Activated CD8-positive, alpha-beta memory T cell treated with anti-CD3 and anti-CD28 coated beads, Interleukin-2, amount 10 ng/mL, durations not matched to agents 7 days and 5 days (primary cell): ENCODE measurements at regions not wholly inside any gene's neighbourhood (a gene's known extent, or its start where the extent isn't known, plus 50 kb on each side); places are given as distances from the start of the nearest gene placed in this dataset.

Experiments
- ATAC-seq: fragments of 150-1000 bp; cut with Tn5 transposase; one replicate; pipeline ENCODE4 v1.10.0; 2021; ENCODE audit warnings: moderate library complexity
- CTCF ChIA-PET: fragments of 350-600 bp; sonication (Branson Sonifier 250); formaldehyde crosslinking; loops from one replicate; lab custom pipeline; 2021; ENCODE audit warnings: antibody characterized with exemption; lab: Charles Lee
- DNase-seq: peaks from one replicate; pipeline ENCODE4 v3.0.0-alpha.2; 2020
- H3K27ac Mint-ChIP-seq: one replicate; pipeline ENCODE4 v1.8.0; 2021; ENCODE audit warnings: mild to moderate bottlenecking, mixed read lengths
- H3K27me3 Mint-ChIP-seq: one replicate; pipeline ENCODE4 v1.8.0; 2021; ENCODE audit warnings: mixed read lengths
- H3K36me3 Mint-ChIP-seq: one replicate; pipeline ENCODE4 v1.8.0; 2021; ENCODE audit warnings: mild to moderate bottlenecking, mixed read lengths
- H3K4me1 Mint-ChIP-seq: one replicate; pipeline ENCODE4 v1.8.0; 2021; ENCODE audit warnings: mixed read lengths
- H3K4me3 Mint-ChIP-seq: one replicate; pipeline ENCODE4 v1.8.0; 2021; ENCODE audit warnings: mild to moderate bottlenecking, moderate library complexity, mixed read lengths
- H3K9me3 Mint-ChIP-seq: one replicate; pipeline ENCODE4 v1.8.0; 2022; ENCODE audit warnings: low read depth, mixed read lengths

GRCh38 chr13:58093394-58093793, 461.9 kb downstream of the PCDH17 start:
- Mint-ChIP-seq H3K9me3 (peaks cover 2% of the 10 kb centered on the region), H3K36me3 (no peaks in the 10 kb centered on the region), H3K27ac (no peak overlapping the region), H3K4me1 (no peaks in the 10 kb centered on the region), H3K4me3 (no peak overlapping the region), H3K27me3 (no peaks in the 10 kb centered on the region)
- DNase-seq (no peak), ATAC-seq (no peak)
- CTCF ChIA-PET, result no interaction called here

GRCh38 chr13:58097831-58098230, 466.3 kb downstream of the PCDH17 start:
- DNase-seq (no peak), ATAC-seq (no peak)
- CTCF ChIA-PET, result no interaction called here
- H3K27ac Mint-ChIP-seq, result no peak overlapping the region
- no peaks in the 10 kb centered on the region for H3K4me1 Mint-ChIP-seq
- H3K9me3 Mint-ChIP-seq, result peaks cover 2% of the 10 kb centered on the region
- H3K36me3 Mint-ChIP-seq, result no peaks in the 10 kb centered on the region
- H3K4me3 Mint-ChIP-seq, result no peak overlapping the region
- no peaks in the 10 kb centered on the region for H3K27me3 Mint-ChIP-seq

- peaks cover 7% of the 10 kb centered on the region for H3K9me3 Mint-ChIP-seq
- H3K36me3 Mint-ChIP-seq, result no peaks in the 10 kb centered on the region
- ATAC-seq (no peak), DNase-seq (no peak)
- no peaks in the 10 kb centered on the region for H3K27me3 Mint-ChIP-seq
- H3K4me1 Mint-ChIP-seq, result no peaks in the 10 kb centered on the region
- no peak overlapping the region for H3K4me3 Mint-ChIP-seq
- CTCF ChIA-PET, result no interaction called here
- no peak overlapping the region for H3K27ac Mint-ChIP-seq
Observed at GRCh38 chr13:58119351-58119750, 487.8 kb downstream of the PCDH17 start.

GRCh38 chr13:58119804-58120203, 488.3 kb downstream of the PCDH17 start:
- no peaks in the 10 kb centered on the region for H3K27me3 Mint-ChIP-seq
- H3K9me3 Mint-ChIP-seq, result peaks cover 7% of the 10 kb centered on the region
- DNase-seq (no peak), ATAC-seq (no peak)
- no peaks in the 10 kb centered on the region for H3K36me3 Mint-ChIP-seq
- H3K27ac Mint-ChIP-seq, result no peak overlapping the region
- H3K4me3 Mint-ChIP-seq, result no peak overlapping the region
- no peaks in the 10 kb centered on the region for H3K4me1 Mint-ChIP-seq
- CTCF ChIA-PET, result no interaction called here

GRCh38 chr13:58126496-58126895, 495.0 kb downstream of the PCDH17 start:
- Mint-ChIP-seq H3K4me3 (no peak overlapping the region), H3K27ac (no peak overlapping the region), H3K27me3 (no peaks in the 10 kb centered on the region), H3K4me1 (no peaks in the 10 kb centered on the region), H3K9me3 (peaks cover 18% of the 10 kb centered on the region), H3K36me3 (peaks cover 2% of the 10 kb centered on the region)
- DNase-seq (no peak), ATAC-seq (no peak)
- CTCF ChIA-PET, result no interaction called here

GRCh38 chr13:58134012-58134411, 502.5 kb downstream of the PCDH17 start:
- peaks cover 2% of the 10 kb centered on the region for H3K36me3 Mint-ChIP-seq
- peaks cover 19% of the 10 kb centered on the region for H3K9me3 Mint-ChIP-seq
- CTCF ChIA-PET, result no interaction called here
- no peak overlapping the region for H3K27ac Mint-ChIP-seq
- no peak overlapping the region for H3K4me3 Mint-ChIP-seq
- H3K4me1 Mint-ChIP-seq, result no peaks in the 10 kb centered on the region
- H3K27me3 Mint-ChIP-seq, result no peaks in the 10 kb centered on the region
- ATAC-seq (no peak), DNase-seq (no peak)

GRCh38 chr13:58134525-58134924, 503.0 kb downstream of the PCDH17 start:
- no peaks in the 10 kb centered on the region for H3K4me1 Mint-ChIP-seq
- no peak for DNase-seq
- H3K4me3 Mint-ChIP-seq, result no peak overlapping the region
- peaks cover 19% of the 10 kb centered on the region for H3K9me3 Mint-ChIP-seq
- CTCF ChIA-PET, result no interaction called here
- peaks cover 2% of the 10 kb centered on the region for H3K36me3 Mint-ChIP-seq
- no peak overlapping the region for H3K27ac Mint-ChIP-seq
- H3K27me3 Mint-ChIP-seq, result no peaks in the 10 kb centered on the region
- no peak for ATAC-seq

- Mint-ChIP-seq H3K36me3 (no peaks in the 10 kb centered on the region), H3K4me1 (no peaks in the 10 kb centered on the region), H3K27ac (no peak overlapping the region), H3K4me3 (no peak overlapping the region), H3K27me3 (no peaks in the 10 kb centered on the region), H3K9me3 (peaks cover 8% of the 10 kb centered on the region)
- CTCF ChIA-PET, result no interaction called here
- ATAC-seq (no peak), DNase-seq (no peak)
Observed at GRCh38 chr13:58142952-58143351, 511.4 kb downstream of the PCDH17 start.

GRCh38 chr13:58144616-58145015, 513.1 kb downstream of the PCDH17 start:
- no peaks in the 10 kb centered on the region for H3K36me3 Mint-ChIP-seq
- no peak overlapping the region for H3K27ac Mint-ChIP-seq
- H3K9me3 Mint-ChIP-seq, result peaks cover 8% of the 10 kb centered on the region
- H3K4me3 Mint-ChIP-seq, result no peak overlapping the region
- no peak for ATAC-seq
- CTCF ChIA-PET, result no interaction called here
- H3K4me1 Mint-ChIP-seq, result no peaks in the 10 kb centered on the region
- no peaks in the 10 kb centered on the region for H3K27me3 Mint-ChIP-seq
- DNase-seq, result no peak

- peaks cover 3% of the 10 kb centered on the region for H3K9me3 Mint-ChIP-seq
- H3K27me3 Mint-ChIP-seq, result no peaks in the 10 kb centered on the region
- DNase-seq (no peak), ATAC-seq (no peak)
- no peaks in the 10 kb centered on the region for H3K4me1 Mint-ChIP-seq
- H3K27ac Mint-ChIP-seq, result no peak overlapping the region
- no peaks in the 10 kb centered on the region for H3K36me3 Mint-ChIP-seq
- CTCF ChIA-PET, result no interaction called here
- H3K4me3 Mint-ChIP-seq, result no peak overlapping the region
Observed at GRCh38 chr13:58151452-58151851, 519.9 kb downstream of the PCDH17 start.

GRCh38 chr13:58160980-58161379, 529.4 kb downstream of the PCDH17 start:
- Mint-ChIP-seq H3K27ac (no peak overlapping the region), H3K4me3 (no peak overlapping the region), H3K36me3 (no peaks in the 10 kb centered on the region), H3K4me1 (no peaks in the 10 kb centered on the region), H3K9me3 (peaks cover 1% of the 10 kb centered on the region), H3K27me3 (no peaks in the 10 kb centered on the region)
- DNase-seq (no peak), ATAC-seq (no peak)
- CTCF ChIA-PET, result no interaction called here

- Mint-ChIP-seq H3K4me3 (no peak overlapping the region), H3K4me1 (no peaks in the 10 kb centered on the region), H3K9me3 (peaks cover 7% of the 10 kb centered on the region), H3K36me3 (no peaks in the 10 kb centered on the region), H3K27ac (no peak overlapping the region), H3K27me3 (no peaks in the 10 kb centered on the region)
- ATAC-seq (no peak), DNase-seq (no peak)
- CTCF ChIA-PET, result no interaction called here
Observed at GRCh38 chr13:58165617-58166016, 534.1 kb downstream of the PCDH17 start.

GRCh38 chr13:58181111-58181510, 549.6 kb downstream of the PCDH17 start:
- DNase-seq (no peak), ATAC-seq (no peak)
- Mint-ChIP-seq H3K36me3 (no peaks in the 10 kb centered on the region), H3K4me3 (no peak overlapping the region), H3K9me3 (peaks cover 14% of the 10 kb centered on the region), H3K27ac (no peak overlapping the region), H3K4me1 (no peaks in the 10 kb centered on the region), H3K27me3 (no peaks in the 10 kb centered on the region)
- CTCF ChIA-PET, result no interaction called here

- H3K27ac Mint-ChIP-seq, result no peak overlapping the region
- CTCF ChIA-PET, result no interaction called here
- no peak overlapping the region for H3K4me3 Mint-ChIP-seq
- DNase-seq (no peak), ATAC-seq (no peak)
- no peaks in the 10 kb centered on the region for H3K36me3 Mint-ChIP-seq
- H3K27me3 Mint-ChIP-seq, result no peaks in the 10 kb centered on the region
- H3K9me3 Mint-ChIP-seq, result peaks cover 6% of the 10 kb centered on the region
- no peaks in the 10 kb centered on the region for H3K4me1 Mint-ChIP-seq
Observed at GRCh38 chr13:58187881-58188280, 556.3 kb downstream of the PCDH17 start.

GRCh38 chr13:58190577-58190976, 559.0 kb downstream of the PCDH17 start:
- ATAC-seq (no peak), DNase-seq (no peak)
- H3K9me3 Mint-ChIP-seq, result peaks cover 5% of the 10 kb centered on the region
- H3K4me3 Mint-ChIP-seq, result no peak overlapping the region
- no peaks in the 10 kb centered on the region for H3K36me3 Mint-ChIP-seq
- no peaks in the 10 kb centered on the region for H3K4me1 Mint-ChIP-seq
- CTCF ChIA-PET, result no interaction called here
- no peaks in the 10 kb centered on the region for H3K27me3 Mint-ChIP-seq
- H3K27ac Mint-ChIP-seq, result no peak overlapping the region
